CD8-positive, alpha-beta memory T cell (primary cell): ENCODE measurements at regions not wholly inside any gene's neighbourhood (a gene's known extent, or its start where the extent isn't known, plus 50 kb on each side); places are given as distances from the start of the nearest gene placed in this dataset.

ENCODE experiments used
- CTCF ChIA-PET: fragments of 350-600 bp; sonication (Branson Sonifier 250); formaldehyde crosslinking; loops from one replicate; lab custom pipeline; 2021; ENCODE audit warnings: antibody characterized with exemption; lab: Charles Lee
- POLR2A ChIA-PET: fragments of 350-600 bp; sonication (Branson Sonifier 250); formaldehyde crosslinking; loops from one replicate; lab custom pipeline; 2021; ENCODE audit warnings: antibody characterized with exemption; lab: Charles Lee
- DNase-seq, 5 donors: peaks; one replicate each; pipeline versions ENCODE4 v3.0.0 to v3.0.0-alpha.2; 2020 to 2022; ENCODE audit warnings: mixed read lengths in 1 of 5
- H3K27ac ChIP-seq: one replicate; pipeline ENCODE4 v1.7.0; 2013; ENCODE audit warnings: low read depth, mild to moderate bottlenecking, low read length, moderate library complexity
- H3K27me3 ChIP-seq: 2 replicates; pipeline ENCODE4 v1.7.0; 2013; ENCODE audit warnings: low read length, mild to moderate bottlenecking; ENCODE audit not compliant: insufficient read depth, poor library complexity, severe bottlenecking
- H3K36me3 ChIP-seq: 2 replicates; pipeline ENCODE4 v1.7.0; 2013; ENCODE audit warnings: mild to moderate bottlenecking, low read length, moderate library complexity; ENCODE audit not compliant: insufficient read depth
- H3K4me1 ChIP-seq: 2 replicates; pipeline ENCODE4 v1.7.0; 2013; ENCODE audit warnings: mild to moderate bottlenecking, low read length, moderate library complexity; ENCODE audit not compliant: insufficient read depth
- H3K4me3 ChIP-seq: 2 replicates; pipeline ENCODE4 v1.7.0; 2013; ENCODE audit warnings: mild to moderate bottlenecking, low read length
- H3K9me3 ChIP-seq: 2 replicates; pipeline ENCODE4 v1.7.0; 2013; ENCODE audit warnings: mild to moderate bottlenecking, low read length
- H3K27ac Mint-ChIP-seq, 8 donors: one replicate each; pipeline ENCODE4 v1.8.0; 2020 to 2021; ENCODE audit warnings: mixed read lengths in 8 of 8, mild to moderate bottlenecking in 6 of 8, inconsistent platforms in 3 of 8, moderate library complexity in 3 of 8
- H3K27me3 Mint-ChIP-seq, 2 donors: one replicate each; pipeline ENCODE4 v1.8.0; 2020 to 2021; ENCODE audit warnings: mixed read lengths in 2 of 2, mild to moderate bottlenecking in 1 of 2, moderate library complexity in 1 of 2
- H3K36me3 Mint-ChIP-seq, 3 donors: one replicate each; pipeline ENCODE4 v1.8.0; 2020 to 2021; ENCODE audit warnings: mixed read lengths in 3 of 3, inconsistent platforms in 1 of 3, mild to moderate bottlenecking in 1 of 3
- H3K4me1 Mint-ChIP-seq, 3 donors: one replicate each; pipeline ENCODE4 v1.8.0; 2020 to 2021; ENCODE audit warnings: mixed read lengths in 3 of 3, inconsistent platforms in 1 of 3, mild to moderate bottlenecking in 1 of 3
- H3K4me3 Mint-ChIP-seq, 7 donors: one replicate each; pipeline ENCODE4 v1.8.0; 2020 to 2021; ENCODE audit warnings: mixed read lengths in 7 of 7, mild to moderate bottlenecking in 6 of 7, moderate library complexity in 4 of 7, inconsistent platforms in 2 of 7
- H3K9me3 Mint-ChIP-seq, 5 donors: one replicate each; pipeline ENCODE4 v1.8.0; 2020 to 2022; ENCODE audit warnings: mixed read lengths in 5 of 5, mild to moderate bottlenecking in 3 of 5, moderate library complexity in 2 of 5, inconsistent platforms in 1 of 5

DNA sequence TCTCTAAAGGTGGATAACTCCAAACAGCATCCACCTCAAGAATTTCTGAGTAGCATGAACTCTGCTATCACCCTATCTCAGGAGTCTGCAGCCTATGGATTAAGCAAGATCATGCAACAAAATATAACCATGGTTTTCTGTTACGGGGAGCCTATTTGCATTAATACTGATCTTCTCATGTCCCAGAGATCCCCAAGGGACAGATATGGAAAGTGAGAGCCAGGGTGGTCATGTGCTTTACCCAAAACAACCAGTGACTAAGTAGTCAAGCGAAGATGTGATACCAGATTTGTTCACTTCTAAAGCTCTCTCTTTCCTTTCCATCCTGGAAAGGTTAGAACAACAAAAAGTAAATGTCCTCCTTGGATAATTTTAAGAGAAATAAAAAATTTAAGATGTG is 125.1 kb downstream of the PRRX1 start:
- no peaks in the 10 kb centered on the region for H3K36me3 Mint-ChIP-seq
- Histone ChIP-seq H3K4me3 (no peak overlapping the region), H3K27ac (no peak overlapping the region), H3K4me1 (no peaks in the 10 kb centered on the region), H3K9me3 (no peaks in the 10 kb centered on the region), H3K27me3 (no peaks in the 10 kb centered on the region), H3K36me3 (no peaks in the 10 kb centered on the region)
- H3K4me3 Mint-ChIP-seq, result no peak overlapping the region
- peaks cover 0 to 4% of the 10 kb centered on the region in 2 donors for H3K27me3 Mint-ChIP-seq
- CTCF ChIA-PET, result no interaction called here
- no peaks in the 10 kb centered on the region for H3K4me1 Mint-ChIP-seq
- peaks cover 0 to 4% (median 4%) of the 10 kb centered on the region in 5 donors for H3K9me3 Mint-ChIP-seq
- no peak overlapping the region for H3K27ac Mint-ChIP-seq
- no peak for DNase-seq
- POLR2A ChIA-PET, result no interaction called here

DNA sequence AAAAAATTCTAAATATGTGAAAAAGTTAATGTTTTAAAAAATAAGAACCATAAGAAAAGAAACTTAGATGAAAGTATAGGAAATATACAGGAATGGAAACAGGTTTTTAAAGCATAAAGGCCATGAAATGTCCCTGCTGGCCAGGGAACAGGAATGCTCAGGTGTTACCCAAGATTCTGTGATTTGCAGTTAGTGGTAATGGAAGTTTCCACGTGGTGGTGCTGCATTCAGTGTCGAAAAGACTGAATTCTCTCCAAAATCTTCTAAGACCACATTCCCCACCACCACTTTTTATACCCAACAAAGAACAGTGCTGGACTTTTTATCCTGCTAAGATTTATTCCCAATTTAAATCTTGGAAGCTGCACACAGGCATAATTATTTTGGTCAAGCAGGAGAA is 126.2 kb downstream of the PRRX1 start:
- Mint-ChIP-seq H3K9me3 (peaks cover 0 to 4% (median 2%) of the 10 kb centered on the region in 5 donors), H3K36me3 (no peaks in the 10 kb centered on the region), H3K4me1 (no peaks in the 10 kb centered on the region), H3K4me3 (no peak overlapping the region), H3K27me3 (peaks cover 0 to 4% of the 10 kb centered on the region in 2 donors), H3K27ac (no peak overlapping the region)
- DNase-seq, result no peak
- no peaks in the 10 kb centered on the region for H3K4me1 ChIP-seq
- no peaks in the 10 kb centered on the region for H3K9me3 ChIP-seq
- H3K27ac ChIP-seq, result no peak overlapping the region
- no peak overlapping the region for H3K4me3 ChIP-seq
- POLR2A ChIA-PET, result no interaction called here
- no peaks in the 10 kb centered on the region for H3K36me3 ChIP-seq
- H3K27me3 ChIP-seq, result no peaks in the 10 kb centered on the region
- CTCF ChIA-PET, result no interaction called here

DNA sequence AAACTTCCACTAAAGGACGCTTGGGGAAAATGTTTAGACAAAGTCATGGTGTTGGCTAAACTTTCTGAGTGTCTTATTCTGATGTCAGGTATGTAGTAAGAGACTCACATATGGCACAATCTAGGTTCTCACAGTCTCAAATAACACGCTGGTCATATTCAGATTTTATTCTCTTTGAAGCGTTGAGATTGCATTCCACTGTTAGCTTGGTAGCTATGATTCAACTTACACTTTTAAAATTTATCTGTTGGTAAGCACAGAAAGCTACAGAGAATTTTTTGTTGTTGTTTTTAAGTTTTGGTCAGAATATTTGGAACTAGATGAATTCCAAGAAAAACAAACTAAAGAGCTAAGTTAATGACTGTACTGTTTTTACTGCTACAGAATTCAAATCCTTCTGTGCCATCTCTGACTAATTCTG is 126.7 kb downstream of the PRRX1 start:
- Mint-ChIP-seq H3K4me1 (no peaks in the 10 kb centered on the region), H3K36me3 (no peaks in the 10 kb centered on the region)
- CTCF ChIA-PET, result no interaction called here

DNA sequence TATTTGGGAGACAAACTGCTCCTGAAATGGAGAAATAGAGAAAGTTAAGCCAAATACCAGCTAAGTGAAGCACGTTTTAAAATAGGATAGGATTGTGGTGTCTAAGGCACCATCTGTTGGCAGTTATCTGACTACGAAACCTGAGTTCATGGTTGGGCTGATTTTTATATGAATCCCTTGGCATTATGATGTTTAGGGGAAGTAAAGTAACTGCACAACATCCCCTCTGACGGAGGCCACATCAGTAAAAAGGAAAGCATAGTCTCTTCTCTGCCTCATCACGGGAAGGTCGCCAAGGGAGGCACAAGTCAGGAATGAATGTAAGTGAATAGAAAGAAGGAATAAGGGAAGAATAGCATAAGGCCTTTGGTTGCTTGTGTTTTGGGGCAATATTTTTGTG is 128.0 kb downstream of the PRRX1 start:
- Mint-ChIP-seq H3K4me1 (no peaks in the 10 kb centered on the region), H3K27me3 (peaks cover 2 to 5% of the 10 kb centered on the region in 2 donors), H3K27ac (no peak overlapping the region), H3K36me3 (no peaks in the 10 kb centered on the region), H3K9me3 (peaks cover 0 to 4% (median 0%) of the 10 kb centered on the region in 5 donors), H3K4me3 (no peak overlapping the region)
- Histone ChIP-seq H3K4me3 (no peak overlapping the region), H3K4me1 (no peaks in the 10 kb centered on the region), H3K27ac (no peak overlapping the region), H3K36me3 (no peaks in the 10 kb centered on the region), H3K9me3 (no peaks in the 10 kb centered on the region), H3K27me3 (no peaks in the 10 kb centered on the region)
- CTCF ChIA-PET, result no interaction called here
- no peak for DNase-seq
- POLR2A ChIA-PET, result no interaction called here

More for the DNA sequence above, 126.7 kb downstream of the PRRX1 start:
- DNase-seq, result no peak
- no peaks in the 10 kb centered on the region for H3K4me1 ChIP-seq
- POLR2A ChIA-PET, result no interaction called here
- H3K4me3 ChIP-seq, result no peak overlapping the region
- Mint-ChIP-seq H3K4me3 (no peak overlapping the region), H3K27me3 (peaks cover 0 to 4% of the 10 kb centered on the region in 2 donors), H3K9me3 (peaks cover 0 to 4% (median 2%) of the 10 kb centered on the region in 5 donors), H3K27ac (no peak overlapping the region)
- no peaks in the 10 kb centered on the region for H3K9me3 ChIP-seq
- no peak overlapping the region for H3K27ac ChIP-seq
- no peaks in the 10 kb centered on the region for H3K27me3 ChIP-seq
- H3K36me3 ChIP-seq, result no peaks in the 10 kb centered on the region

DNA sequence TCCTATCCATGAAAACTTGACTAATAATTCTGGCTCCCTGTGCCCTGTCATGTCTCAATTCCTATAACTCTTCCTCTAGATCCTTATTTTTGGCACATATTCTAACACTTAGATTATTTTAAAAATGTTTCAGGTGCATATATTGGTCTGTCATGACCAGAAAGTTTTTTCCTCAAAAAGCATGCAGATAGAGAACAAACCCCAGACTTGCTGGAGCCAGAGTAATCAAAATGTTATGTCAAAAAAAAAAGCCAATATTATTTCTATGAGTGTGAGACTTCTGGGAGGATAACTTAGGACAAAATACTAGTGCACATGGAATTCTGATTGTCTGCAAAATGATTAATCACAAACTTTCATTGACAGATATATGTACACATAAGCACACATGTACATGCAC is 135.1 kb upstream of the MROH9 start:
- Histone ChIP-seq H3K27me3 (no peaks in the 10 kb centered on the region), H3K4me1 (no peaks in the 10 kb centered on the region), H3K9me3 (no peaks in the 10 kb centered on the region), H3K4me3 (no peak overlapping the region), H3K36me3 (no peaks in the 10 kb centered on the region), H3K27ac (no peak overlapping the region)
- no peaks in the 10 kb centered on the region for H3K36me3 Mint-ChIP-seq
- POLR2A ChIA-PET, result no interaction called here
- peaks cover 0 to 2% (median 0%) of the 10 kb centered on the region in 5 donors for H3K9me3 Mint-ChIP-seq
- H3K27ac Mint-ChIP-seq, result no peak overlapping the region
- H3K27me3 Mint-ChIP-seq, result peaks cover 0 to 9% of the 10 kb centered on the region in 2 donors
- DNase-seq, result no peak
- H3K4me3 Mint-ChIP-seq, result no peak overlapping the region
- H3K4me1 Mint-ChIP-seq, result no peaks in the 10 kb centered on the region
- CTCF ChIA-PET, result no interaction called here

DNA sequence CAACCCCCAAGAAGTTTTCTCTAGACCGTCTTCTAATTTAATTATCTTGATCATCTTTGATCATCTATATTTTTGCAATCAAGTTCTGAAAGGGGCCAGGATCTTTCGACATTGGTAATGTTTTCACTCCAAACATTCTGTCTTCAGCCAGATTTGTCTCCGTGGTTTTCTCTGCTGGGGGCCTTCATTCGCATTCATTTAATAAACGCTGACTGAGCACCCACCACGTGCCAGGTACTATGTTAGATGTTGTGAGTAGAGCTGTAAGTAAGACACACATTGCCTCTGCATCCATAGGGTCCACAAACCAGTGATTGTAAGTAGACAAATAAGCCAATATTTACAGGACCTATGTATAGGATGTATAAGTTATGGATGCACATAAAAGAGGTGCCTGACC is 134.5 kb upstream of the MROH9 start:
- H3K4me3 Mint-ChIP-seq, result no peak overlapping the region
- H3K4me1 Mint-ChIP-seq, result no peaks in the 10 kb centered on the region
- peaks cover 0 to 2% (median 0%) of the 10 kb centered on the region in 5 donors for H3K9me3 Mint-ChIP-seq
- ChIA-PET CTCF (no interaction called here), POLR2A (no interaction called here)
- H3K36me3 Mint-ChIP-seq, result no peaks in the 10 kb centered on the region
- Histone ChIP-seq H3K4me1 (no peaks in the 10 kb centered on the region), H3K27ac (no peak overlapping the region), H3K27me3 (no peaks in the 10 kb centered on the region), H3K9me3 (no peaks in the 10 kb centered on the region), H3K36me3 (no peaks in the 10 kb centered on the region), H3K4me3 (no peak overlapping the region)
- DNase-seq, result no peak
- H3K27ac Mint-ChIP-seq, result no peak overlapping the region
- H3K27me3 Mint-ChIP-seq, result peaks cover 0 to 9% of the 10 kb centered on the region in 2 donors

DNA sequence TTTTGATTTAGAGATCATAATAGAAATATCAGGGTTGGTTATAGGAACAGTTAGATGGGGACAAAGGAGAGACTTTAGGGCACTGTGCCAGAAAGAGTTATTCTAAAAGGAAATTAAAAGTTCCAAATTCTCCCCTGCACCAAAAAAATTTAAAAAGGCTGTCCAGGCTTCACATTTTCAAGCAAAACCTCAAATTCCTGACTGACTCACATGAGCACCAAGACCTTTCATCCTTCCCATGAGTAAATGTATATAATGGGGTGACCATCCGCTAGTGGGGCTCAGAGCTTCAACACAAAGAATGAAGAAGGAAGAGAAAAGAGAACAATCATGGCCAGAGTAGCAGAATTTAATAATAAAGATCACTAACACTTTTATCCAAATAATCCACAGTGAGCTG is 131.6 kb upstream of the MROH9 start:
- Mint-ChIP-seq H3K9me3 (peaks cover 0 to 5% (median 0%) of the 10 kb centered on the region in 5 donors), H3K27me3 (peaks cover 0 to 3% of the 10 kb centered on the region in 2 donors), H3K27ac (no peak overlapping the region), H3K36me3 (no peaks in the 10 kb centered on the region), H3K4me1 (no peaks in the 10 kb centered on the region), H3K4me3 (no peak overlapping the region)
- Histone ChIP-seq H3K4me3 (no peak overlapping the region), H3K27ac (no peak overlapping the region), H3K4me1 (no peaks in the 10 kb centered on the region), H3K9me3 (no peaks in the 10 kb centered on the region), H3K27me3 (no peaks in the 10 kb centered on the region), H3K36me3 (no peaks in the 10 kb centered on the region)
- ChIA-PET POLR2A (no interaction called here), CTCF (no interaction called here)
- DNase-seq, result no peak

DNA sequence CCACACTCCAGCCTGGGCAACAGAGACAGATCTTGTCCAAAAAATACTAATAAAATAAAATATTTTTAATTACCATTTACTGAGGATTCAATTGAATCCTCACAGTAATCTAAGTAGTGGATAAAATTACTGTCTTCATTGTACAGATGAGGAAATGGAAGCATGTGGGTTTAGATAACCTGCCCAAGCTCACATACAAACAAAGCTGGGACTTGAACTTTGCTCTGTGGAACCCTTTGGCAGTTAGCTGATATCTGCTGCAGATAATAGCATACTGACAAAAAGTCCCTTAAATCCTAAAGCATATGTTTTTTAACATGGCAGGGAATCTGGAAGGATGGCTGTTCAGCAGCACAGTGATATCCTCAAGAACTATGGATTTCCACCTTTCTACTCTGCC is 130.9 kb upstream of the MROH9 start:
- no peak overlapping the region for H3K27ac ChIP-seq
- H3K36me3 ChIP-seq, result no peaks in the 10 kb centered on the region
- no peaks in the 10 kb centered on the region for H3K4me1 Mint-ChIP-seq
- no peak overlapping the region for H3K27ac Mint-ChIP-seq
- no peak overlapping the region for H3K4me3 Mint-ChIP-seq
- H3K4me1 ChIP-seq, result no peaks in the 10 kb centered on the region
- H3K27me3 ChIP-seq, result no peaks in the 10 kb centered on the region
- H3K27me3 Mint-ChIP-seq, result peaks cover 0 to 6% of the 10 kb centered on the region in 2 donors
- H3K9me3 Mint-ChIP-seq, result peaks cover 0 to 5% (median 0%) of the 10 kb centered on the region in 5 donors
- DNase-seq, result no peak
- CTCF ChIA-PET, result no interaction called here
- H3K9me3 ChIP-seq, result no peaks in the 10 kb centered on the region
- no peaks in the 10 kb centered on the region for H3K36me3 Mint-ChIP-seq
- POLR2A ChIA-PET, result no interaction called here
- H3K4me3 ChIP-seq, result no peak overlapping the region

DNA sequence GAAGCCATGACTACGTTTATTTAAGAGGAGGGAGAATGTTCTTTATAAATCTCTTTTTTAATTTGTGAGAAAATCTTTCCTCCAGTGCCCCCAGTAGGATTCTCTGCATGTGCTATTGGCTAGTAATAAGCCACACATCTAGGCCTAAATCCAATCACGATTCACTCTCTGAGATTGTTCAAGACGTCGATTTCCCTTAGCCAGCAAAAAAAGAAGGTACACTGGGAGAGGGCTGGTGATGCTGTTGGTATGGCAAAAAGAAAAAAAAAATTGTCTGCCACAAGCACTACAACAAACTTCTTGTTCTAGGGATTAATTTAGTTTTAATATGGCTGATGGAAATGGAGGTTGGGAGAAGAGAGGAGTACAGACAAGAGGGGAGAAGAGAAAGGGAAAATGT is 130.5 kb upstream of the MROH9 start:
- CTCF ChIA-PET, result no interaction called here
- POLR2A ChIA-PET, result no interaction called here
- Histone ChIP-seq H3K27ac (no peak overlapping the region), H3K4me3 (no peak overlapping the region), H3K36me3 (no peaks in the 10 kb centered on the region), H3K9me3 (no peaks in the 10 kb centered on the region), H3K27me3 (no peaks in the 10 kb centered on the region), H3K4me1 (no peaks in the 10 kb centered on the region)
- Mint-ChIP-seq H3K4me1 (no peaks in the 10 kb centered on the region), H3K4me3 (no peak overlapping the region), H3K27ac (no peak overlapping the region), H3K36me3 (no peaks in the 10 kb centered on the region), H3K9me3 (peaks cover 0 to 5% (median 0%) of the 10 kb centered on the region in 5 donors), H3K27me3 (peaks cover 0 to 6% of the 10 kb centered on the region in 2 donors)
- DNase-seq, result no peak
